ENCODE measurements at regions not wholly inside any gene's neighbourhood (a gene's known extent, or its start where the extent isn't known, plus 50 kb on each side); places are given as distances from the start of the nearest gene placed in this dataset.
A peak's percentile ranks its signal among the peaks of the same experiment; 100 is the strongest.

GRCh38 chr7:36802459-36803135 lies 78.3 kb upstream of the AOAH start:
- DNase-seq (ENCODE audit: low spot score), result no peak

DNA sequence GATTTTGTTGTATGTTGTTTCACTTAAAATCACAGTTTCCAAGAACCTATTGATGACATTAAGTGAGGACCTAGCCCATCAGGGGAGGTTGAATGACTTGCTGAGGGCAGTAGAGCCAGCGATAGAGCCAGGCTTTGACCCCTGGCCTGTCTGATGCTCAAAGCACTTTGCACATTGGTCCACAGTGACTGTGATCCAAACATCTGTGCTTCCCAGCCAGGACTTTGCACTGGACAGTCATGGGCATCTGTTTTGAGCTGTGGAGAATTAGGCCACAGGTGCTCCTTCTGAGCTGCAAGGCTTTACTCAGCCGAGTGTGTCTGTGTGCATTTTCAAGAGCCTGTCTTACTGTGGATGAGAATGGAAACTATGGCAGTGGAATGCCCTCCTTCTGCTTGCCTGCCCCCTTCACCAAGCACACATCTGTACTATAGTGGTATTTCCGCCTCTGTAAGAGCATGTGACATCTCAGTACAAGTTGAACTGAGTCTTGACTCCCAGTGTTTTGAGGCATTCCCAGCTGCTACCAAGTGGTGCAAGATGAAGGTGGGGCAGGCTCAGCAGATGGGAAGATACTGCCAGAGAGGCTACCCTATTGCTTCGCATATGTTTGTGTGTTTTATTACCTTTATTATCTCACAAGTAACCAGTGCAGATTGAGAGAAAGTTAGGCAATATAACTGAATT lies 72.7 kb upstream of the AOAH start:
- DNase-seq (ENCODE audit: low spot score), result no peak

- no peak for DNase-seq (ENCODE audit: low spot score)
Measured at GRCh38 chr7:36795451-36796021, 71.2 kb upstream of the AOAH start.

- DNase-seq (ENCODE audit: low spot score), result no peak
Measured at GRCh38 chr7:36794689-36795088, 70.4 kb upstream of the AOAH start.

- no peak for DNase-seq (ENCODE audit: low spot score)
Measured at GRCh38 chr7:36792421-36792820, 68.1 kb upstream of the AOAH start.

DNA sequence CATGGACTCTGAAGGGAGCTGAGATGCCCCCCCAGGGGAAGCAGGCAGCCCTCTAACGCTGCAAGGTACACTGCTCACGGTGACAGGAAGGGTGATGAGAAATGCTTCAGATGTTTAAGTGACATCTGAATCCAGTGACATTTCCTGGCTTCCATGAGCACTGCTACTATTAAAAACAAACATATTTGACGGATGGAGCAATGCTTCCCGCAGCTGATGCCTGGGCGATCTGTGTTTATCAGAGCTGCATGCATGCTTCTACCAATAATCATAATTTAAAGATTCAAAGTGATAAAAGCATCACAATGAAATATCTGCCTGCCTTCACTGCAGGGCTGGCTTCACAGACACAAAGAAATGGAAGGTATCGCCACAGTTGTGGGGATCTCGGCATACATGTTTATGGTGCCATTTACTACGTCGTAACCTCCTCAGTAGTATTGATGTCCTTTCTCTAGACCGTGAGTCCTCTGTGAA lies 66.1 kb upstream of the AOAH start:
- DNase-seq (ENCODE audit: low spot score), result no peak

DNA sequence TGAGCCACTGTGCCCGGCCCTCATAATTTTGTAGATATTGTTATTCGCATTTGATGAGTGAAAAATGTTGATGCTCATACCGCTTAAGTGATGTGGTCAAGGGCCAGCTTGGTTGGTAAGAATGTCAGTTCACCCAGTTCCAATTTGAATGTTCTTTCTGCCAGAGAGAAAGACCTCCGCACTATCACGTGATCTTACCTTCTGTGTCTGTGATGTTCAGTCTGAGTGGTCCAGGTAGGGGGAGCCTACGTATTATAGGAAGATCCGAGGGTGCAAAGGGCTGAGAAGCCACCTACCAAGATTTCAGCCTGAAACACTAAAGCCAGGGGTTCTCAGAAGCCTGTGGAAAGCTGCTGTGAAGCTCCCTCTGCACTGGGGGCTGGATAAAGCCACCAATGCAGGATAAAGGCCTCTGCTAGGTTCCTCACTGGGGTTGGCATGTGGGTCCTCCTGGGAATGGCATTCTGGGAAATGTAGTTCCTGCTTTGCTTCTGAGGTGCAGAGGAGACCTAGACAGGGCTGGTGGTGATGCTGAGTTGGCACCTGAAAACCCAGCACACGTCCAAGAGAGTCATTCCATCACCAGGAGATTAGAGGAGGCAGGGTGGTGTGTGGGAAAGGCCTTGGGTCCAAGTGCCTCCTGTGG lies 64.7 kb upstream of the AOAH start:
- no peak for DNase-seq (ENCODE audit: low spot score)

GRCh38 chr7:36787933-36788378 lies 63.7 kb upstream of the AOAH start:
- no peak for DNase-seq (ENCODE audit: low spot score)

GRCh38 chr7:36784991-36785940 lies 61.0 kb upstream of the AOAH start:
- DNase-seq (ENCODE audit: low spot score), result peak; percentile 41

DNA sequence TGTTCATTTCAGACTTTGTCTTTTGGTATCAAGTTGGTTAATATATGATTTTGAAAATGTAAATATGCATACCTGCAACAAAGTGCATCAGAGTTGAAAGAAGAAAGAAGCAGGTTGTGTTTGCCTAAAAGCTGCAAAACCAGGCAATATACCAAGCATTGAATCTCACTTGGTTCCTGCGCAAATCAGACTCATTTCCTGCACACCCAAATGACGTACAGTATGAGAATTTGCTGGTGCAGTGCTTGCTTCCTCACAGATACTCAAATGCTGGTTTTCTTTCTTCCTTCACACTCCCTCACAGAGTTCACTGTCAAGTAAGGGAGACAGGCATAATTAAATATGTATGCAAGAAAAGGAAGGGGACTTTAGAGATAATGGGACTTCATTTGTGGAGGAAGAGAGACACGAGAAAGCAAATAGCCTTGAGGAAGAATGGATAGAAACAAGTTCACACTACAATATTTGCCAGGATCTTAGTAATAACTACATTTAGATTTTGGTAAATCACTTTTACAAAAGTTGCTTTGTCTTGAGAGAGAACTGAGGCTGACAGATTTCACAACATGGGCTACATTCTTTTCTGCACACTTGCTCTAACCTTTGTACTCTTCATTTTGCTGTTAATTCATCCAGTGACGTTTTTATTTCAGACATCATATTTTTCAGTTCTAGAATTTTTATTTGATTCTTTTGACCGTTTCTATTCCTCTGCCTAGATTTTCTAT lies 56.9 kb upstream of the AOAH start:
- no peak for DNase-seq (ENCODE audit: low spot score)

GRCh38 chr7:36777855-36778254 lies 53.6 kb upstream of the AOAH start:
- DNase-seq (ENCODE audit: low spot score), result no peak

GRCh38 chr7:36777062-36777461 lies 52.8 kb upstream of the AOAH start:
- DNase-seq (ENCODE audit: low spot score), result no peak

GRCh38 chr7:36775676-36776075 lies 51.4 kb upstream of the AOAH start:
- no peak for DNase-seq (ENCODE audit: low spot score)

GRCh38 chr7:36775061-36775620 lies 50.8 kb upstream of the AOAH start:
- DNase-seq (ENCODE audit: low spot score), result no peak
